ENCODE measurements at regions not wholly inside any gene's neighbourhood (a gene's known extent, or its start where the extent isn't known, plus 50 kb on each side); places are given as distances from the start of the nearest gene placed in this dataset.

DNA sequence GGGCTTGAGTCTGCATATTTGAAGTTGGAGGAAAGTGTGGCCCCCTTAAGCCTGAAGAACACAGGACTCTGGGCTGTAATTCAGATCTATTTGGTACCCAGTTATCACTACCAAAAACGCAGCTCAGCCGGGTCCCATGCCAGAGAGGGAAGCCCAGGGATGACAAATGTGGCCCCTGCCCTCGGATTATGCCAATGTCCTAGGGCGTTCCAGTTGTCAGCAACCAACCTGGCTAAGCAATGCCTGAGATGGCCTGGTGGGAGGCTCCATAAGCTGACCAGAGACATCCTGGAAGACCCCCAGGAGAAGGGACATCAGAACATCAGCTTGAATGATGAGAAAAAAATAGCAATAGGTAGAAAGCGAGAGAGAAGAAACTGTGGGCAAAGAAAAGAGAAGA is 79.6 kb upstream of the UQCRFS1 start:
- DNase-seq (ENCODE audit: low spot score): no peak

DNA sequence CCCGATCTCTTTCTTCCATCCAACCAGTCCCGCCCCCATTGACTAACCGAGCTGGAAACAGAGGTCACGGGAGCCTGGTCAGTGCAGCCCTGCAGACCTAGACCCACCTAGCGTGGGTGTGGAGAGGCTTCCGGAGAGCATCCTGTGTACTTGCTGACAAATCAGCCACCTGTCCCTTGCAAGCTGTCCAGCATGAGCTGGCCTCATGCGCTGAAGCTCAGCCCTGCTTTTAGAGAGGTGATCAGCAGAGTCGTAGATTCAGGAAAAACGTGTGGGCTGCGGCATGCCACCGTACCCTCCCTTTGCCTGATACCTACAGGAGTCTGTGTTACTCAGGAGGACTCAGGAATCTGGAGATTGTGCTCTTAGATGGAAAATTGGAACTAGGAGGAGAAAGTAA is 80.3 kb upstream of the UQCRFS1 start:
- no peak for DNase-seq (ENCODE audit: low spot score)

DNA sequence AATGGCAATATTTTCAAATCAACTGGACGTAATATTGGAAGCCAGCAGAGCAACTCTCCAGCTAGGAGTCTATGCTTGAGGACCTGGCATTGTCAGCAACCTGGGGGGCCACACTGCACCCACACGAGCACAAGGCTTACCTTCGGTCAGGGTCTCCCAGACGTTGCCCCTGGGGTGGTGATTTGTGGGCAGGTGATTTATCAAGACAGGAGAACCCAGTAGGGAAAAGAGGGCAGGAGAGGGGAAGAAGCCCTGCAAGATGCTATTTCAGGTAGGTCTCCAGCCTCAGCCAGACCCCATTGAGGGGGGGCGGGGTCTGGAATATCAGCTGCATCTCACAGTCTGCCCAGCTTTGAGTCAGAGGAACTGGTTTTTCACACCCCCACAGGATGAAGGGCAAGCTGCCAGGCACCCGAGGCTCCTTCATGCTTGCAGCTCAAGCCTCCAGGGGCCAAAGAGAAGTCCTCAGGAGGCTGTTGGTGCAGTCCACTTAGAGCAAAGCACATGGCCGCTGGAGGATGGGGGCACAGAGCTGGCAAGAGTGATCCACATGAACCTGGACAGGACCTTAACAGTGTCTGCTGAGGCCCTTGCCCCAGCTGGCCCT is 80.9 kb upstream of the UQCRFS1 start:
- no peak for DNase-seq (ENCODE audit: low spot score)

DNA sequence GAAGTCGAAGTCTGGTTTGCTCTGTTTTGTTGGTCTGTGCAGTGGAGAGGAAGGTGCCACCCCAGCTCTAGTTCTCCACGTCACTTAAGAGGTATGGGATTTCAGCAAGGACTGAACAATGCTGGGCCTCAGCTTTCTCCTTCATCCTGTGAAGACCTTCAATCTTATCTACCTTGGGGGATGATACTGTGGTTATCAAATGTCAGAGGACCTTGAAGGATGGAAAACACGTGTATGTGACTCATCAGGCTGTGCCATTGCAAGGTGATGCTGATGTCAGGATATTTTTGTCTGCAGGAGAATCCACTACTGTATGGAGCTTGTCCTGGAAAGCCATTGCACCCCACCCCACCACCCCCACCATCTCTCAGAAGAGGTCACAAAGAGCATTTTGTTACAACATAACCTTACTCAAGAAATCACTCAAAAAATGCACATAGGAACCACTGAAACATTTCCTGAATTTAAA is 81.4 kb upstream of the UQCRFS1 start:
- no peak for DNase-seq (ENCODE audit: low spot score)

- no peak for DNase-seq (ENCODE audit: low spot score)
These were observed 82.3 kb upstream of the UQCRFS1 start for GRCh38 chr19:29295285-29295684.

DNA sequence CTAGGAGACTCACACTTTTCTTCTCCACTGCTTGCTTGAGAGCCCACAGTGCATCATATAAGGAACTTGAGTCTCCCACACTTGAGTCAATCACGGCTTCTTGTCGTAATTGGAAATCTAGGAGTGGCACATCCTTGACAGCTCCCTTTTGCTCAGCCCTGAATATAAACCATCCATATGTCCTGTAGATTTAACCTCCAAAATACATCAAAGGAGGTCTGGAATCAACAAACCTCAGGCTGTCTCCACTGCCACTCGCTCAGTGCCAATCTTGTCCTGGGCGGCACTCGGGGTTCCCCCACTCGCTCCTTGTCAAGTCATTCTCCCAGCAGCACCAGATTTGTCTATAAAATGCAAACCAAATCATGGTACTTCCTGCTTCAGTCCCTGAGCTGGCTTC is 84.4 kb upstream of the UQCRFS1 start:
- no peak for DNase-seq (ENCODE audit: low spot score)

GRCh38 chr19:29299416-29300380 is 86.7 kb upstream of the UQCRFS1 start:
- DNase-seq (ENCODE audit: low spot score): no peak

DNA sequence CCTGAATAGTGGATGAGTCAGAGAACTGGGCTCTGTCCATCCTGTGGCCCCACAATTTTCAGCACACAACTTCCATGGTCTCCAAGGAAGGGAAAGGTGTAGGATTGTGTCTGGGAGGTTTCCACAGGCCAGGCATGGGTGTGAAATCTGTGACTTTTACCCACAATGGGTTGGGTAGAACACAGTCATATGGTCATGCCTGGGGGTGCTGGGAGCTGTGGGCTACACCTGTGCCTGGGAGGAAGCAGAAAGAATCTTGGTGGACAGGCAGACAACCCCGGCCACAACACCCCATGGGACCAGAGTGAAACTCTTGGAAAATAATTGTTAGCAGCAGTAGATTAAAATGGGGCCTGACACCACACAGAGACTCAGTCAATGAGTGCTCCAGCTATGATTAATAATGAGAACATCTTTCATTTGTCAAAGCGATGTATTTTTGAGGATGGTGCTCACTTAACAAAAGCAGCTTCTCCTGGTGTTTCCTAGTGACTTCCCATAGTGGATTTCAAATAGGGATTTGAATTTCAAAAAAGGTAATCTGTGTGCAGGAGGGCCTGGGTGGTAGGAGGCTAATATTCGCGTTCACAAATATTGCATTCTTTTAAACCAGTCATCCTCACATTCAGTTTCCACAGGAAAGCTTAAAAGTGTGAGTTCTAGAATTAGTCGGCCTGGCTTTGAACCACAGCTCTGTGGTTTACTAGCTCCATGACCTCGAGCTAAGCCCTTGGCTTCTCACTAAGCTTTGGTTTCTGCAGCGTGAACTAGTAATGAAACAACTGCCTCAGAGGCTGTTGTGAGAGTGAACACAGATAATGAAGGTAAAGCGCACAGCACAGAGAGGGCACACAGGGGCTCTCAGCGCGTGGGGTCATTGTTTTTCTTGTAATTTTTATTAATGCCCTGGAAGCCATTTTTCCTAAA is 89.3 kb upstream of the UQCRFS1 start:
- DNase-seq (ENCODE audit: low spot score): no peak

DNA sequence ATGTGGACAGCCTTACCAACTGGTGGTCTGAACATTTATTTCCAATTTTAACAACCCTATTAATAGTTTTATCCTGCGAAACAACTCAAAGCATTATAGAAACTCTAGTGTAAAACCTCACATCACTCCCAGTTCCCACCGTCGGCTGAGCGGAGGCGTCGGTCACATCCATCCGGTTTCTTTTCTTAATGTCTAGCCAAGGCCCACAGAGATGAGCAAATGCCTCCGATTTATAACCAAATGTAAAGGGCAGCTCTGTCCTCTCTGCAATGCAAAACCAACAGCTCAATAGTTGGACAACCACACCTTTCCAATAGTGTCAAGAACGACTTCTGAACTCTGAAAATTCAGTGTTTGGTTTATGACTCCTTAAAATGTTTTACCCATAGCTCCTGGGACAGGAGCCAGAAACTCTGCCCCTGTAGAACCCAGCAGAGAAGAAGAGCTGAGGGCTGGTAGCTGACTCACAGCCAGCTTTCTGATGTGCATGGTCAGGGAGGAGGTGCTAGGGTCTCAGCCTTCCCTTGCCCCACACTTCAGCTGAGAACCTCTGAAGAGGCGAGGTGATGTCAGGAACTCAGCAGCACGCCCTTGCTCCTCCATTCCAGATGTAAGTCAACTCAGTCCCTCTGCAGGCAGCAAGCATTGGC is 90.2 kb upstream of the UQCRFS1 start:
- no peak for DNase-seq (ENCODE audit: low spot score)

GRCh38 chr19:29303719-29304090 is 90.8 kb upstream of the UQCRFS1 start:
- DNase-seq (ENCODE audit: low spot score): no peak

GRCh38 chr19:29305268-29305667 is 92.3 kb upstream of the UQCRFS1 start:
- DNase-seq (ENCODE audit: low spot score): no peak

DNA sequence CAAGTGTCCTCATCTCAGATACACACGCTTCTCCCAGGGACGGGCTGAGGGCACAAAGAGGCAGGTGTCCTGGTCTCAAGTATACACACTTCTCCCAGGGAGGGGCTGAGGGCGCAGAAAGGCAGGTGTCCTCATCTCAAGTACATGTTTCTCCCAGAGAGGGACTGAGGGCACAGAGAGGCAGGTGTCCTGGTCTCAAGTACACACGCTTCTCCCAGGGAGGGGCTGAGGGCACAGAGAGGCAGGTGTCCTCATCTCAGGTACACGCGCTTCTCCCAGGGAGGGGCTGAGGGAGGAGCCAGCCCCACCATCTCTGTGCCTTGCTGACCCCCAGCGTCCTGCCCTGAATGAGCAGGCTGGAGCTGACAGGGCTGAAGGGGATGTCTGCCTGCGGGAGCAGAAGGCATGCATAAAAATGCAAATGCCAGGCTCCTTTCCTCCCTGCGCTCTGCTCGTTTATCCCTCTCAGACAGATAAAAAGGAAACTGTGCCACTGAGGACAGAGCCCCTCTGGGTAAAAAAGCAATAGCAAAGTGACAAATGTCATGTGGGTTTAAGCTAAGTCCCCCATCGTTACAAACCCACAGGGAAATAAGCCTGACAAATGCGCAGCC is 96.1 kb upstream of the UQCRFS1 start:
- no peak for DNase-seq (ENCODE audit: low spot score)

DNA sequence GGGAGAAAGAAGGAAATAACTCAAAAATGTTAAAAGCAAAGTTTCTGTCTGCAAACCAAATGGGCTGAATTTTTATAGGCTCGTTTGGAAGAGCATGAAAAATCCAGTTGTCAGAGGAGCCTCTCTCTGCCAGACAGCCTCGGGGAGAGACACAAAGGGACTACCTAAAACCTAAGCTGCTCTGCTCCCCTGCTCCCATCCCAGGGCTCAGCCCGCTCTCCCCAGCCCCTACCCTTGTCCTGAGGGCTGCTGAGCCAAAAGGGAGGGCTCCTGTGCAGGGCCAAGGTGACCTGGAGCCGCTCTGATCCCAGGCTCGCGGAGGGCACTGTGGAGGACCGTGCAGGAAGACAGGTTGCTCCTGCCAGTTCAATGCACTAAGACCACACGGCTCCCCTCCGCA is 96.7 kb upstream of the UQCRFS1 start:
- no peak for DNase-seq (ENCODE audit: low spot score)

DNA sequence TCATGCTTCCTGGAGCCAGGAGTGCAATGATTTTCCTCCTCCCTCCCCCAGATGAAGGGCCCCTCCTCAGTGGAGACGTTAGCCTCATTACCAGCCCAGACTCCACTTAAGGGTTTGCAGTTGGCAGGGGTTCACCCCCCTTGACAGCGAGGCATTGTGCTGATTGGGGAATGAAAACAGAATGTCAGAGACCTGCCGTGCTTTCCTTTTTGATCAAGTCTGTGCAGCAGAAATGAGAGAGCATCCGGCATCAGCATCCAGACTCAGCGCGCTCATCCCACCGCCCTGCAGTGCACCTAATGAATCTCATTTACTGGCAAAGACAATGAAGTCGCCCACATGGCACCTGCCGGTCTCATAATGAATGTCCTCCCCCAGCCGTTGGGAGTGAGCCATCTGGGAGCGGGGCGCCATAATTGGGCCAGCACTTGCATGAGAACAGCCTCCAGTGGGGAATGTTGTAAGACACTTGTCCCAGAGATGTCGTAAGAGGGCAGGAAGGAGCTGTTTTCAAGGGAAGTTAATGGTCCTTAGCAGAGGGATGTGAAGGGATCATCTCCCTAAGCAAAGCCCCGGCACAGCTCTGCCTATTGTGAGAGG is 98.3 kb upstream of the UQCRFS1 start:
- no peak for DNase-seq (ENCODE audit: low spot score)

DNA sequence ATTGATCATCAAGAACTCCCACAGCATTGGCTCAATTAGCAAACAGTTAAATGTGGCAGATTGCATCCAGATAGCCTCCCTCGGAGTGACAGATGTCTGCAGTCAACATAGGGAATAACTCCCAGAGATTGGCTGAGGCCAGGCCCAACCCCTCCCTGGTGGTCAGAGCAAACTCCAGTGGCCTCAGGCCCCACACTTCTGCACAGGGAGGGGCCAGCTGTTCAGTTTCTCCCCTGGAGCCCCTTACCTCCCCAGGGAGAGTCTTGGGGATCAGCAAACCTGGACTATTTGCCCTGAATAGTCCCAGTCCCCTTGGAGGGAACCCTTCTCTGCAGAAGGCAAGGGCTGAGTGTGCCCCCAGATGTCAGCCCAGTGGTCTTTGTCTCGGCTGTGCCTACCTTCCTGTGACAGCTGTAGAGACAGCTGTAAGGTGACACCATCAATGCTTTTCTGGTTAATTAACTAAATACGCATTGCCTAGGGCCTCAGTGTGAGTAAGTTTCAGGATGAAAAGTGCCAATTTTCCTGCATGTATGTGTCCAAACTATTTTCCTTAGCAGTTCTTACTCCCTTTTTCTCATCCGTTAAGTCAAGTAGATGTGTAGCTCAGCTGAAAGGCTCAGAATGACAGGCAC is 102.7 kb upstream of the UQCRFS1 start:
- DNase-seq (ENCODE audit: low spot score): no peak

DNA sequence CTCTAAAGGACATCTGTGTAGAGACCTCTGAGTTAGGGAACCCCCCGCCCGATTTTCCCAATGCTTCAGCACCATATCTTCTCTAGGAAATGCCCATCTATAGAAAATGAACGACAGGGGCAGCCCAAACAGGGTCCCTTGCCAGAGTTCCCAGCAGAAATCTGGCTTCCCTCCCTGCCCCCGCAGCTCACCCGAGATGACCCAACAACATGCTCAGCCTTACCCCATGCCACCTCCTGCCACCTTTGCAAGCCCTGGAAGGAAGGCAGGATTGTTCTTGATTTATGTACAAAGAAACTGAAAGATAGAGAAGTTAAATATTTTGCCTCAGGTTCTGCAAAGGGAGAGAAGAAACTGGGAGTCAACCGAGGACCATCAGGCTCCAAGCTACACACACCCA is 105.6 kb upstream of the UQCRFS1 start:
- DNase-seq (ENCODE audit: low spot score): no peak

DNA sequence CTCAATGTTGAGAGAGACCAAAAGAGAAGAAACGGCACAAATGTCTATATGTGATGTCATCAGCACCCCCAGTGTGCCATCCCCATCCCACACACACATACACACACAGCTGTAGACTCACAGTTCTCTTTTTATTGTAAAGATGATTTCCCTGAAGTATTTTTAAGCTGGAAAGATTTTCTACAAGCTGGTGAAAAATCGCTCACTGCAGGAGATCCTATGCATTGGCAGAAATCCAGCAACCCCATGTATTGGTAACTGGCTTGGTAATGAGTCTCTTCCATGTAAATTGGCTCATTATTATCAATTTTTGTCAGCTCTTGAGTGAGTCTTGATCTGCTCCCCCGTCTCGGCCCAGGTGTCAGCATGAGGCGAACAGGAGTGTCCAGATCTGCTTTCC is 107.1 kb upstream of the UQCRFS1 start:
- DNase-seq (ENCODE audit: low spot score): no peak

GRCh38 chr19:29320618-29321017 is 107.7 kb upstream of the UQCRFS1 start:
- no peak for DNase-seq (ENCODE audit: low spot score)

GRCh38 chr19:29321116-29321515 is 108.2 kb upstream of the UQCRFS1 start:
- DNase-seq (ENCODE audit: low spot score): no peak

- DNase-seq (ENCODE audit: low spot score): no peak
These were observed 110.1 kb upstream of the UQCRFS1 start for GRCh38 chr19:29323021-29323430.
